HL-60 (cell line): ENCODE measurements at regions not wholly inside any gene's neighbourhood (a gene's known extent, or its start where the extent isn't known, plus 50 kb on each side); places are given as distances from the start of the nearest gene placed in this dataset.

Experiments used
- DNase-seq, 2 experiments: peaks; one replicate each; pipeline ENCODE4 v3.0.0-alpha.2; 2010 to 2020; ENCODE audit warnings: low read depth in 1 of 2, low spot score in 1 of 2
- H3K27ac ChIP-seq: fragments of 250-450 bp; sonication (Bioruptor Pico); replicated peaks from 2 replicates; pipeline ENCODE4 v1.5.1; 2020; ENCODE audit warnings: mild to moderate bottlenecking, moderate library complexity
- H3K27me3 ChIP-seq: fragments of 250-450 bp; sonication (Bioruptor Pico); 2 replicates; pipeline ENCODE4 v1.5.1; 2021; ENCODE audit warnings: mild to moderate bottlenecking, moderate library complexity; ENCODE audit not compliant: insufficient read depth, poor library complexity, severe bottlenecking
- H3K4me3 ChIP-seq: replicated peaks from 2 replicates; pipeline ENCODE4 v1.5.1; 2011; ENCODE audit warnings: mild to moderate bottlenecking, control low read depth, low read length; ENCODE audit not compliant: insufficient read depth
- CTCF ChIP-seq: IDR thresholded peaks from one replicate; pipeline ENCODE4 v1.5.1; 2011; ENCODE audit warnings: low read length, control low read depth, inconsistent platforms; ENCODE audit not compliant: insufficient read depth
- GABPA ChIP-seq: IDR thresholded peaks from 2 replicates; pipeline ENCODE4 v1.6.1; 2012; ENCODE audit warnings: low read depth
- POLR2AphosphoS5 ChIP-seq: IDR thresholded peaks from 2 replicates; pipeline ENCODE4 v1.6.1; 2012; ENCODE audit warnings: low read depth
- REST ChIP-seq: IDR thresholded peaks from 2 replicates; pipeline ENCODE4 v1.6.1; 2012; ENCODE audit warnings: low read depth; ENCODE audit not compliant: insufficient replicate concordance
- SPI1 ChIP-seq: IDR thresholded peaks from 2 replicates; pipeline ENCODE4 v1.6.1; 2012; ENCODE audit warnings: low read depth, mild to moderate bottlenecking, borderline replicate concordance

GRCh38 chr15:81660976-81661375 is 287.0 kb upstream of the TMC3 start:
- TF ChIP-seq SPI1 (no peak), GABPA (no peak), CTCF (no peak), REST (no peak), POLR2AphosphoS5 (no peak)
- DNase-seq: no peak
- Histone ChIP-seq H3K27ac (no peak overlapping the region), H3K4me3 (no peak overlapping the region), H3K27me3 (no peaks in the 10 kb centered on the region)

GRCh38 chr15:81653259-81653658 is 279.2 kb upstream of the TMC3 start:
- Histone ChIP-seq H3K4me3 (no peak overlapping the region), H3K27ac (no peak overlapping the region), H3K27me3 (no peaks in the 10 kb centered on the region)
- DNase-seq: no peak
- TF ChIP-seq SPI1 (no peak), GABPA (no peak), REST (no peak), POLR2AphosphoS5 (no peak), CTCF (no peak)

- DNase-seq: no peak
- no peaks in the 10 kb centered on the region for H3K27me3 ChIP-seq
- H3K4me3 ChIP-seq: no peak overlapping the region
- no peak overlapping the region for H3K27ac ChIP-seq
- TF ChIP-seq POLR2AphosphoS5: no peak
- no peak for TF ChIP-seq SPI1
- TF ChIP-seq CTCF: no peak
- TF ChIP-seq REST: no peak
- TF ChIP-seq GABPA: no peak
Observed at GRCh38 chr15:81645470-81645869, 271.5 kb upstream of the TMC3 start.
